Esophagus muscularis mucosa (tissue), 4 donors: ENCODE measurements at regions not wholly inside any gene's neighbourhood (a gene's known extent, or its start where the extent isn't known, plus 50 kb on each side); places are given as distances from the start of the nearest gene placed in this dataset.

Experiments
- DNase-seq: peaks from one replicate; pipeline ENCODE4 v3.0.0-alpha.2; 2017; ENCODE audit errors: extremely low spot score
- H3K27ac ChIP-seq, 4 donors: fragments of 200-600 bp; sonication (generic); replicated peaks in 1 of 4; 1 replicate in 3 of 4; 2 replicates in 1 of 4; pipeline ENCODE4 v1.5.1; 2016 to 2019; ENCODE audit warnings: mild to moderate bottlenecking in 1 of 4
- H3K27me3 ChIP-seq, 4 donors: fragments of 200-600 bp; sonication (generic); one replicate each; pipeline versions ENCODE4 v1.5.1 to v1.6.0; 2016 to 2019
- H3K36me3 ChIP-seq, 4 donors: fragments of 200-600 bp; sonication (generic); one replicate each; pipeline ENCODE4 v1.5.1; 2016 to 2019
- H3K4me1 ChIP-seq, 4 donors: fragments of 200-600 bp; sonication (generic); one replicate each; pipeline ENCODE4 v1.5.1; 2016 to 2019
- H3K4me3 ChIP-seq, 4 donors: fragments of 200-600 bp; sonication (generic); 1 replicate in 2 of 4; 2 replicates in 2 of 4; pipeline ENCODE4 v1.5.1; 2016 to 2019; ENCODE audit warnings: mild to moderate bottlenecking in 4 of 4, moderate library complexity in 1 of 4
- H3K9me3 ChIP-seq, 4 donors: fragments of 200-600 bp; sonication (generic); 1 replicate in 3 of 4; 2 replicates in 1 of 4; pipeline ENCODE4 v1.5.1; 2016 to 2019
- EP300 ChIP-seq: sonication (generic); formaldehyde crosslinking; IDR thresholded peaks from one replicate; pipeline ENCODE4 v1.6.1; 2017; ENCODE audit warnings: antibody characterized with exemption
- POLR2A ChIP-seq: fragments of 450-650 bp; IDR thresholded peaks from one replicate; pipeline ENCODE4 v1.6.1; 2017; ENCODE audit warnings: antibody characterized with exemption, moderate library complexity, mild to moderate bottlenecking, low read depth
- POLR2AphosphoS5 ChIP-seq, 2 donors: sonication (generic); formaldehyde crosslinking; IDR thresholded peaks; one replicate each; pipeline ENCODE4 v1.6.1; 2017; ENCODE audit warnings: antibody characterized with exemption in 2 of 2
- whole genome bisulfite sequencing: methylation state at CpG from one replicate; pipeline ENCODE4 v1.1.5; 2018; 5-methylcytosine and 5-hydroxymethylcytosine counted together
- intact Hi-C: fragments of 100-400 bp; cut with DNase I; formaldehyde crosslinking; loops from one replicate; pipeline ENCODE4 v1.15.1; 2023
- TF ChIP-seq, protein P1 (sequence below), 3 experiments: fragments of 200-600 bp in 2 of 3; fragments of 450-650 bp in 1 of 3; sonication (generic) in 2 of 3; IDR thresholded peaks; one replicate each; pipeline ENCODE4 v1.5.1; 2017 to 2019; ENCODE audit warnings: antibody characterized with exemption in 3 of 3, mild to moderate bottlenecking in 2 of 3, moderate library complexity in 1 of 3

DNA sequence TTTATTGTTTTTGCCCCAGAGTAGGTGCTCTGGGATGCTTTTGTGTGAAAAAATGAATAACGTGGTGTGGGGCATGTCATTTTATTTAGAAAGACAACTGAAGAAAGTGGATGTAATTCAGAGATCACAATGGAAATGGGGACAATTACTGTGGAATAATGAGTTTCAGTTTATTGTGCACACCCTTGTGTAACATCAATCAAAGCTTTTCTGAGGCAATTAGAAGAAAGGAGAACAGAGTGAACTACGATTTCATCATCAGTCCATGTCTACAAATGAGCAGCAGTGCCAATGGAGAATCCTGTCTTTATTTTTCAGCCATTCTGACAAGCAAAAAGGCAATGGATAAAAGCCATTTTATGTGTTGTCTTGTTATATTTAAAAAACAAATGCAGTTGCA, 339.2 kb downstream of the TMA16 start:
- intact Hi-C loops: no loop called here
- Histone ChIP-seq H3K4me1 (no peaks in the 10 kb centered on the region), H3K27ac (no peak overlapping the region), H3K9me3 (no peaks in the 10 kb centered on the region), H3K4me3 (no peak overlapping the region), H3K27me3 (no peaks in the 10 kb centered on the region), H3K36me3 (no peaks in the 10 kb centered on the region)
- DNase-seq: no peak
- 63% methylated on average over 2 of the region's 2 CpGs for WGBS
- TF ChIP-seq, protein P1, sequence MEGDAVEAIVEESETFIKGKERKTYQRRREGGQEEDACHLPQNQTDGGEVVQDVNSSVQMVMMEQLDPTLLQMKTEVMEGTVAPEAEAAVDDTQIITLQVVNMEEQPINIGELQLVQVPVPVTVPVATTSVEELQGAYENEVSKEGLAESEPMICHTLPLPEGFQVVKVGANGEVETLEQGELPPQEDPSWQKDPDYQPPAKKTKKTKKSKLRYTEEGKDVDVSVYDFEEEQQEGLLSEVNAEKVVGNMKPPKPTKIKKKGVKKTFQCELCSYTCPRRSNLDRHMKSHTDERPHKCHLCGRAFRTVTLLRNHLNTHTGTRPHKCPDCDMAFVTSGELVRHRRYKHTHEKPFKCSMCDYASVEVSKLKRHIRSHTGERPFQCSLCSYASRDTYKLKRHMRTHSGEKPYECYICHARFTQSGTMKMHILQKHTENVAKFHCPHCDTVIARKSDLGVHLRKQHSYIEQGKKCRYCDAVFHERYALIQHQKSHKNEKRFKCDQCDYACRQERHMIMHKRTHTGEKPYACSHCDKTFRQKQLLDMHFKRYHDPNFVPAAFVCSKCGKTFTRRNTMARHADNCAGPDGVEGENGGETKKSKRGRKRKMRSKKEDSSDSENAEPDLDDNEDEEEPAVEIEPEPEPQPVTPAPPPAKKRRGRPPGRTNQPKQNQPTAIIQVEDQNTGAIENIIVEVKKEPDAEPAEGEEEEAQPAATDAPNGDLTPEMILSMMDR (IDR thresholded peaks at IDR 0.05): no peak
- TF ChIP-seq POLR2A (no peak), POLR2AphosphoS5 (IDR thresholded peaks at IDR 0.05) (no peak), EP300 (no peak)

DNA sequence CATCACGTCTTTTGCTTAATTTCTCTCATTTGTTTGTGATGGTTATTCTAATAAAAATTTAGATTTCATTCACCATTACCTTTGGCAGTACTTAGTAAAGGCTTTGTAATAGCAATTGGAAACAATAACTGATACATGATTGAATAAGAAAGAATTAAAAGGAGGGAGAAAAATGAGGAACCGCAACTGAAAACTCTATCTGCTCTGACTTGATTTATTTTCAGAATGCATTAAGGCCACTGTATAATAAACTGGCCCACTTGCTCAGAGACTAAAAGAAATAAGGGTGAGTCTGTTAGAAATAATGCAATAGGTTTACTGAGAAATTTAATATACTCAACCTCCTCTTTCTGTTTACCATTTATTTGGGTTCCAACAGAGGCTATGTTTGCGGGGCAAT, 351.5 kb downstream of the TMA16 start:
- Histone ChIP-seq H3K27ac (no peak overlapping the region), H3K27me3 (no peaks in the 10 kb centered on the region), H3K9me3 (no peaks in the 10 kb centered on the region), H3K36me3 (no peaks in the 10 kb centered on the region), H3K4me1 (no peaks in the 10 kb centered on the region), H3K4me3 (no peak overlapping the region)
- no peak for TF ChIP-seq POLR2A
- no peak for TF ChIP-seq POLR2AphosphoS5 (IDR thresholded peaks at IDR 0.05)
- TF ChIP-seq EP300: no peak
- no peak for DNase-seq
- 78% methylated on average over 3 of the region's 3 CpGs for WGBS
- intact Hi-C loops: no loop called here

DNA sequence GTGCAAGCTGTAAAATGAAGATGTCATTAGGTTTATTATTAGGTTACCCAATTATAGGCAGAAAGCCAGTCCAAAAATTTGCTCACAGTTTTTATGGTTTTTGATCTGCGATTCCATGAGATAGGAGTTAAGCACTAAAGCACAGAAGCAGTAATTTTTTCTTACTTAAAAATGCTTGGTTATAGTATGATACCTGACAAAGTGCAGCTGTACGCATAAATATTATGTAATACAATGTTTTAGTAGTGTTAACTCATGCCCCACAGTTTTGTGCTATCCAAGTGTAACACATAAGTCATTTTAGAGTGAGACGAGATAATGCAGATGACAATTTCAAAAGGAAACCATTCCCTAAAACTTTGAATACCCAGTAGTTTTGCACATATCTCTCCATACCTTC, 357.8 kb downstream of the TMA16 start:
- 69% methylated on average over 3 of the region's 3 CpGs for WGBS
- no peak for DNase-seq
- Histone ChIP-seq H3K4me1 (no peaks in the 10 kb centered on the region), H3K27me3 (no peaks in the 10 kb centered on the region), H3K36me3 (no peaks in the 10 kb centered on the region), H3K27ac (no peak overlapping the region), H3K9me3 (no peaks in the 10 kb centered on the region), H3K4me3 (no peak overlapping the region)
- TF ChIP-seq, protein P1 (IDR thresholded peaks at IDR 0.05): no peak
- TF ChIP-seq POLR2A: no peak
- no peak for TF ChIP-seq POLR2AphosphoS5 (IDR thresholded peaks at IDR 0.05)
- intact Hi-C loops: no loop called here

DNA sequence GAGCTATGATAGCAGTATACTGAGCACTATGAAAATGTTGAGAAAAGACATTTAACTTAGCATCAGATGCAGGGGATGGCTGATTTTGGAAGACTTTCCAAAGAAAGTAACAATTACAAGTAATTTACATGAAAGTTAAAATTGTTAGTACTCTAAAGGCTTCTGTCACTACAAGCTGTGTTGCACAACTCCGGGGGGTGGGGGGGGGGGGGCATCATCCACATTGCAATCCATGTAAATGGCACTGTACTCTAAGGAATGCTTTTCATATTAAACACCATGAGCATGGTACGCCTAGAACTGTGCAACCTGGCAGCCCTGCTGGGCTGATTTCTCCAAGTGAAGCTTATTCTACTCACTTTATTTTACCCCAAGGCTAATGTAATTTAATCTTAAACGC, 363.4 kb downstream of the TMA16 start:
- no peaks in the 10 kb centered on the region for H3K36me3 ChIP-seq
- WGBS: 66% methylated on average over 3 of the region's 3 CpGs
- no peak for DNase-seq
- no peaks in the 10 kb centered on the region for H3K9me3 ChIP-seq
- H3K27me3 ChIP-seq: peaks cover 0 to 5% (median 0%) of the 10 kb centered on the region in 4 donors
- no peak overlapping the region for H3K4me3 ChIP-seq
- no peak overlapping the region for H3K27ac ChIP-seq
- intact Hi-C loops: no loop called here
- TF ChIP-seq POLR2AphosphoS5 (IDR thresholded peaks at IDR 0.05): no peak
- TF ChIP-seq POLR2A: no peak
- no peak for TF ChIP-seq EP300
- TF ChIP-seq, protein P1 (IDR thresholded peaks at IDR 0.05): no peak
- H3K4me1 ChIP-seq: no peaks in the 10 kb centered on the region

DNA sequence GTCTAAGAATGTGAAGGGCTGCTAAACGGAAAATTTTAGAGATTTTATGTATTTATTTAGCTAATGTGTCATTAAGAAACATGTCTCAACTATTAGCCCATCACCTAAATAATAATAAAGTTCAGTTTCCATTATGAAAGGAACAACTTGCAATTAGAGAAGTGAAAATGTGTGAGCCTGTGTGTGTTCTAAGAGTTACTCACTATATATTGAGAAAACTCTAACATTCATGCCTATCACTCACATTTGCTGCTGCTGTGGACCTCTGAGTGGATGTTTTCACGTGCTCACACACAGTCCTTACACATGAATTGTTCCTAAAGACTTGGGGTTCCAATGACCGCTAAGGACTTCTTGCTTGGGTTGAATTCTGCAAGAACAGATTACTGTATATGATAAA, 364.0 kb downstream of the TMA16 start:
- TF ChIP-seq POLR2AphosphoS5 (IDR thresholded peaks at IDR 0.05): no peak
- TF ChIP-seq EP300: no peak
- TF ChIP-seq, protein P1 (IDR thresholded peaks at IDR 0.05): no peak
- TF ChIP-seq POLR2A: no peak
- H3K27me3 ChIP-seq: peaks cover 0 to 5% (median 0%) of the 10 kb centered on the region in 4 donors
- H3K4me3 ChIP-seq: no peak overlapping the region
- DNase-seq: no peak
- no peaks in the 10 kb centered on the region for H3K4me1 ChIP-seq
- intact Hi-C loops: no loop called here
- WGBS: 70% methylated on average over 3 of the region's 3 CpGs
- no peaks in the 10 kb centered on the region for H3K9me3 ChIP-seq
- no peaks in the 10 kb centered on the region for H3K36me3 ChIP-seq
- H3K27ac ChIP-seq: no peak overlapping the region
